Loucy (cell line): ENCODE measurements at regions not wholly inside any gene's neighbourhood (a gene's known extent, or its start where the extent isn't known, plus 50 kb on each side); places are given as distances from the start of the nearest gene placed in this dataset.

Source experiments
- EZH2phosphoT487 ChIP-seq: fragments of 200-600 bp; IDR thresholded peaks from 2 replicates; pipeline ENCODE4 v1.6.1; 2018; ENCODE audit warnings: antibody characterized with exemption, mild to moderate bottlenecking, moderate library complexity, borderline replicate concordance
- TF ChIP-seq, protein P1 (sequence below): fragments of 200-600 bp; sonication (generic); conservative IDR thresholded peaks from 2 replicates; pipeline ENCODE4 v1.5.1; 2014; ENCODE audit warnings: mild to moderate bottlenecking, antibody characterized with exemption, low read length

- TF ChIP-seq, protein P1, sequence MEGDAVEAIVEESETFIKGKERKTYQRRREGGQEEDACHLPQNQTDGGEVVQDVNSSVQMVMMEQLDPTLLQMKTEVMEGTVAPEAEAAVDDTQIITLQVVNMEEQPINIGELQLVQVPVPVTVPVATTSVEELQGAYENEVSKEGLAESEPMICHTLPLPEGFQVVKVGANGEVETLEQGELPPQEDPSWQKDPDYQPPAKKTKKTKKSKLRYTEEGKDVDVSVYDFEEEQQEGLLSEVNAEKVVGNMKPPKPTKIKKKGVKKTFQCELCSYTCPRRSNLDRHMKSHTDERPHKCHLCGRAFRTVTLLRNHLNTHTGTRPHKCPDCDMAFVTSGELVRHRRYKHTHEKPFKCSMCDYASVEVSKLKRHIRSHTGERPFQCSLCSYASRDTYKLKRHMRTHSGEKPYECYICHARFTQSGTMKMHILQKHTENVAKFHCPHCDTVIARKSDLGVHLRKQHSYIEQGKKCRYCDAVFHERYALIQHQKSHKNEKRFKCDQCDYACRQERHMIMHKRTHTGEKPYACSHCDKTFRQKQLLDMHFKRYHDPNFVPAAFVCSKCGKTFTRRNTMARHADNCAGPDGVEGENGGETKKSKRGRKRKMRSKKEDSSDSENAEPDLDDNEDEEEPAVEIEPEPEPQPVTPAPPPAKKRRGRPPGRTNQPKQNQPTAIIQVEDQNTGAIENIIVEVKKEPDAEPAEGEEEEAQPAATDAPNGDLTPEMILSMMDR = no peak
- TF ChIP-seq EZH2phosphoT487 = no peak
Measured at GRCh38 chr1:113190930-113191329, 117.9 kb downstream of the LRIG2 start.
